Endothelial cell (in vitro differentiated cells): ENCODE measurements at regions not wholly inside any gene's neighbourhood (a gene's known extent, or its start where the extent isn't known, plus 50 kb on each side); places are given as distances from the start of the nearest gene placed in this dataset.

ENCODE experiments used
- DNase-seq: peaks from one replicate; pipeline ENCODE4 v3.0.0; 2021; ENCODE audit warnings: low spot score
- H3K27ac Mint-ChIP-seq: one replicate; pipeline ENCODE4 v1.8.0; 2021; ENCODE audit warnings: mixed read lengths, inconsistent platforms; ENCODE audit not compliant: unreplicated experiment
- H3K27me3 Mint-ChIP-seq: one replicate; pipeline ENCODE4 v1.8.0; 2021; ENCODE audit warnings: mild to moderate bottlenecking, moderate library complexity, mixed read lengths, inconsistent platforms; ENCODE audit not compliant: unreplicated experiment
- H3K36me3 Mint-ChIP-seq: one replicate; pipeline ENCODE4 v1.8.0; 2021; ENCODE audit warnings: mild to moderate bottlenecking, low read depth, mixed read lengths, inconsistent platforms; ENCODE audit not compliant: unreplicated experiment
- H3K4me1 Mint-ChIP-seq: one replicate; pipeline ENCODE4 v1.8.0; 2021; ENCODE audit warnings: mild to moderate bottlenecking, mixed read lengths, inconsistent platforms; ENCODE audit not compliant: unreplicated experiment
- H3K4me3 Mint-ChIP-seq: one replicate; pipeline ENCODE4 v1.8.0; 2021; ENCODE audit warnings: mild to moderate bottlenecking, mixed read lengths, inconsistent platforms; ENCODE audit not compliant: unreplicated experiment
- H3K9me3 Mint-ChIP-seq: one replicate; pipeline ENCODE4 v1.8.0; 2021; ENCODE audit warnings: mixed read lengths, inconsistent platforms; ENCODE audit not compliant: unreplicated experiment
- TF ChIP-seq, protein P1 (sequence below): fragments of 200-600 bp; sonication (generic); IDR thresholded peaks from one replicate; pipeline ENCODE4 v1.5.0; 2021; ENCODE audit warnings: antibody characterized with exemption; ENCODE audit not compliant: unreplicated experiment

DNA sequence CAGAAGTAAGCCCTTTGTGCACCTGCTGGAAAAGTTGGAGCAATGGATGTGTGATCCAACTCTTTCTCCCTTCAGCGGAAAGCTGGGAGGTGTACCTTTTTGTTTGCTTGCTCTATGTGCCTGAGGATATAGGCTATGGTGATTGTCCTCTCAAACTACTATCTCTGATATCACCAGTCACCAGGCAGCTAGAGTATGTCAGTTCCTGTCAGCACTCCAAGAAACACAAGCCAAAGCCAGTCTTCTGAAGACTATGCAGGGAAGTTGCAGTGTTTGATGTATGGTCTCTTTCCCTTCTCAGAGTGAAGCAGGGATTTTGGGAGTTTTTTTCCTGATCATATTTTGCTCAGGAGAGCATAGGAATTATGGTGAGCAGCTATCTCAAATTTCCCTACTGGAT, 146.4 kb downstream of the PTH2R start:
- Mint-ChIP-seq H3K4me1 (no peaks in the 10 kb centered on the region), H3K27ac (no peak overlapping the region), H3K9me3 (no peaks in the 10 kb centered on the region), H3K4me3 (no peak overlapping the region), H3K36me3 (no peaks in the 10 kb centered on the region), H3K27me3 (no peaks in the 10 kb centered on the region)
- no peak for DNase-seq
- TF ChIP-seq, protein P1, sequence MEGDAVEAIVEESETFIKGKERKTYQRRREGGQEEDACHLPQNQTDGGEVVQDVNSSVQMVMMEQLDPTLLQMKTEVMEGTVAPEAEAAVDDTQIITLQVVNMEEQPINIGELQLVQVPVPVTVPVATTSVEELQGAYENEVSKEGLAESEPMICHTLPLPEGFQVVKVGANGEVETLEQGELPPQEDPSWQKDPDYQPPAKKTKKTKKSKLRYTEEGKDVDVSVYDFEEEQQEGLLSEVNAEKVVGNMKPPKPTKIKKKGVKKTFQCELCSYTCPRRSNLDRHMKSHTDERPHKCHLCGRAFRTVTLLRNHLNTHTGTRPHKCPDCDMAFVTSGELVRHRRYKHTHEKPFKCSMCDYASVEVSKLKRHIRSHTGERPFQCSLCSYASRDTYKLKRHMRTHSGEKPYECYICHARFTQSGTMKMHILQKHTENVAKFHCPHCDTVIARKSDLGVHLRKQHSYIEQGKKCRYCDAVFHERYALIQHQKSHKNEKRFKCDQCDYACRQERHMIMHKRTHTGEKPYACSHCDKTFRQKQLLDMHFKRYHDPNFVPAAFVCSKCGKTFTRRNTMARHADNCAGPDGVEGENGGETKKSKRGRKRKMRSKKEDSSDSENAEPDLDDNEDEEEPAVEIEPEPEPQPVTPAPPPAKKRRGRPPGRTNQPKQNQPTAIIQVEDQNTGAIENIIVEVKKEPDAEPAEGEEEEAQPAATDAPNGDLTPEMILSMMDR = no peak

DNA sequence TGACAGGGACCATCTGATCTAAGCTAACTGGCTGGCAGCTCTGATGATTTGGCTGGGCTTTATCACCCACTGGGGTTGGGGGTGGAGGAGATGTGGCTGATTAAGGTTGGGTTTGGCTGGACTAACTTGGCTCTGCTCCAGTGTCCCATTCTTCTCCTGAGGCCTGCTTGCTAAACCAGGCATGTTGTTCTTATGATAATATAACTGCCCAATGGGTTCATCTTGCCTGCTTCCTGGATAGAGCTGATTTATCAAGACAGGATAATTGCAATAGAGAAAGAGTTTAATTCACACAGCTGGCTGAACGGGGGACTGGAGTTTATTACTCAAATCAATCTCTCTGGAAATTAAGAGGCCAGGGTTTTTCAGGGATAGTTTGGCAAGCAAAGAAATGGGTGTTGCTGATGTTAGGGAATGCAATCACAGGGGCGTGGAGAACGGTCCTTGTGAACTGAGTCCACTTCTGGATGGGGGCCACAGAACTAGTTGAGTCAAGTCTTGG, 150.4 kb downstream of the PTH2R start:
- H3K36me3 Mint-ChIP-seq = no peaks in the 10 kb centered on the region
- no peak overlapping the region for H3K27ac Mint-ChIP-seq
- no peaks in the 10 kb centered on the region for H3K4me1 Mint-ChIP-seq
- H3K4me3 Mint-ChIP-seq = no peak overlapping the region
- no peak for DNase-seq
- no peaks in the 10 kb centered on the region for H3K27me3 Mint-ChIP-seq
- H3K9me3 Mint-ChIP-seq = no peaks in the 10 kb centered on the region
- TF ChIP-seq, protein P1 = no peak

DNA sequence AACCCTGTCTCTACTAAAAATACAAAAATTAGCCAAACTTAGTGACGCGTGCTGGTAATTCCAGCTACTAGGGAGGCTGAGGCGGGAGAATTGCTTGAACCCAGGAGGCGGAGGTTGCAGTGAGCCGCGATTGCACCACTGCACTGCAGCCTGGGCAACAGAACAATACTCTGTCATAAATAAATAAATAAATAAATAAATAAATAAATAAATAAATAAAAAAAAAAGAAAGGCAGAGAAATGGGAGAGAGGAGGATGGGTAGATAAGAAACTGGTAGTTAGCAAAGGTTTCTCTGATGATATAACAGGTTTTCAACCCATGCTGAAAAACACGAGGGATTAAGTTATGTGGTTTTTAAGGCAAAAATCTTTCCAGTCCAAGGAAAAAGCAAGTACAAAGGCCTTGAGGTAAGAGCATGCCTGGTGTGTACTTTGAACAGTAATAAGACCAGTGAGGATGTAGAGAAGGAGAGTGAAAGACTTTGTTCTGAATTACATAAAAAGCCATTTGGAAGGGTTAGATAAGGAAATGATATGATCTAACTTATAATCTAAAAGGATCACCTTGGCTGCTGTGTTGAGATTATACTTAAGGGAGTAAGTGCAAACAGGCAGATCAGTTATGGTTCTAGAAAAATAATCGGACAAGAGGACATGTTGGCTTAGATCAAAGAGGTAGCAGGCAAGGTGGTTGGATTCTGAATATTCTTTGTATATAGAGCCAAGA, 159.3 kb downstream of the PTH2R start:
- peaks cover 5% of the 10 kb centered on the region for H3K9me3 Mint-ChIP-seq
- no peak overlapping the region for H3K27ac Mint-ChIP-seq
- H3K36me3 Mint-ChIP-seq = peaks cover 4% of the 10 kb centered on the region
- no peak for DNase-seq
- H3K4me3 Mint-ChIP-seq = no peak overlapping the region
- H3K4me1 Mint-ChIP-seq = no peaks in the 10 kb centered on the region
- H3K27me3 Mint-ChIP-seq = no peaks in the 10 kb centered on the region
- TF ChIP-seq, protein P1 = no peak

DNA sequence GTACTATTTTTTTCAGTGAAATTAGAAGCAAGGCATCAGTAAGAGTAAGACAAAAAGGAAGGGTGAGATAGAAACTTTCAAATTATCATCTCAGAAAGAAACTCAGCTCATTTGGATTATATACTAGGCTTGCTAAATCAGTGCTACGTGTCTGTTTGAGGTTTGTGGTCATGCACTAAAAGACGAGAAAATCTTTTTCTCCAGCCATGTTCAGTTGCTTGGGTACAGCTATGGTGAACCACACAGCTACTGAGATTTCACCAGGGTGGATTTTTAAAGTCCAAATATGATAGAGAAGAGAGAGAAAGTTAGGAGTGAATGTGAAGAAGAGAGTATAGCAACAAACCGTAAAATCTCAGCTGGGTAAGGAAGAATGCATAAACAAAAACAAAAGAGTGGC, 161.6 kb downstream of the PTH2R start:
- no peaks in the 10 kb centered on the region for H3K4me1 Mint-ChIP-seq
- DNase-seq = no peak
- peaks cover 4% of the 10 kb centered on the region for H3K36me3 Mint-ChIP-seq
- H3K27me3 Mint-ChIP-seq = no peaks in the 10 kb centered on the region
- no peak overlapping the region for H3K4me3 Mint-ChIP-seq
- TF ChIP-seq, protein P1 = no peak
- H3K9me3 Mint-ChIP-seq = peaks cover 5% of the 10 kb centered on the region
- H3K27ac Mint-ChIP-seq = no peak overlapping the region

DNA sequence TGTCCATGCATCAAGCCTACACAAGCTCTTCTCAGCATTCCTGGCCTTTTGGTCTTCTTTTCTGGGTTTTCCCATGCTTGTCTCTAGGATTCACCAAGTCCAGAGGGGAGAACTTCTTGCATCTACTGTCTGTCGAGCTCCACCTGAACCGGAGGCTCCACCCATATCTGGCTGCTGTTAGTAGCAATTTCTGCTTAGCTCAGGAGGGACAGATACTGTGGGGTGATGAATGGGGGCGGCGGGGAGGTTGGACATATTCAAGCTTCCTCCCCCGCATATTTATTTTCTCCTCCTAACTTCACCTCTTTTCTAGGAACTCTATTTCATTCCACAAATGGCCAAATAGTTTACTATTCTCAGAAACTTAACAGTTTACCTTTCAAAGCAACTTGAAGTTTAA, 163.5 kb downstream of the PTH2R start:
- TF ChIP-seq, protein P1 = no peak
- H3K4me1 Mint-ChIP-seq = no peaks in the 10 kb centered on the region
- H3K36me3 Mint-ChIP-seq = no peaks in the 10 kb centered on the region
- no peak overlapping the region for H3K27ac Mint-ChIP-seq
- H3K4me3 Mint-ChIP-seq = no peak overlapping the region
- no peak for DNase-seq
- no peaks in the 10 kb centered on the region for H3K9me3 Mint-ChIP-seq
- no peaks in the 10 kb centered on the region for H3K27me3 Mint-ChIP-seq
